Hepatocyte (in vitro differentiated cells): ENCODE measurements at regions not wholly inside any gene's neighbourhood (a gene's known extent, or its start where the extent isn't known, plus 50 kb on each side); places are given as distances from the start of the nearest gene placed in this dataset.

Experiments used
- EZH2 ChIP-seq: fragments of 200-600 bp; sonication (generic); IDR thresholded peaks from 2 replicates; pipeline ENCODE4 v1.6.1; 2016; ENCODE audit warnings: antibody characterized with exemption, mild to moderate bottlenecking, borderline replicate concordance
- TF ChIP-seq, protein P1 (sequence below): fragments of 200-600 bp; sonication (generic); IDR thresholded peaks from 2 replicates; pipeline ENCODE4 v1.5.1; 2016; ENCODE audit warnings: antibody characterized with exemption, mild to moderate bottlenecking; ENCODE audit not compliant: poor library complexity

GRCh38 chr14:21748869-21749303 lies 75.3 kb upstream of the OR4E1 start:
- TF ChIP-seq, protein P1, sequence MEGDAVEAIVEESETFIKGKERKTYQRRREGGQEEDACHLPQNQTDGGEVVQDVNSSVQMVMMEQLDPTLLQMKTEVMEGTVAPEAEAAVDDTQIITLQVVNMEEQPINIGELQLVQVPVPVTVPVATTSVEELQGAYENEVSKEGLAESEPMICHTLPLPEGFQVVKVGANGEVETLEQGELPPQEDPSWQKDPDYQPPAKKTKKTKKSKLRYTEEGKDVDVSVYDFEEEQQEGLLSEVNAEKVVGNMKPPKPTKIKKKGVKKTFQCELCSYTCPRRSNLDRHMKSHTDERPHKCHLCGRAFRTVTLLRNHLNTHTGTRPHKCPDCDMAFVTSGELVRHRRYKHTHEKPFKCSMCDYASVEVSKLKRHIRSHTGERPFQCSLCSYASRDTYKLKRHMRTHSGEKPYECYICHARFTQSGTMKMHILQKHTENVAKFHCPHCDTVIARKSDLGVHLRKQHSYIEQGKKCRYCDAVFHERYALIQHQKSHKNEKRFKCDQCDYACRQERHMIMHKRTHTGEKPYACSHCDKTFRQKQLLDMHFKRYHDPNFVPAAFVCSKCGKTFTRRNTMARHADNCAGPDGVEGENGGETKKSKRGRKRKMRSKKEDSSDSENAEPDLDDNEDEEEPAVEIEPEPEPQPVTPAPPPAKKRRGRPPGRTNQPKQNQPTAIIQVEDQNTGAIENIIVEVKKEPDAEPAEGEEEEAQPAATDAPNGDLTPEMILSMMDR = peak; percentile 71
- TF ChIP-seq EZH2 = no peak
